Mucosa of descending colon (tissue), 3 donors: ENCODE measurements at regions not wholly inside any gene's neighbourhood (a gene's known extent, or its start where the extent isn't known, plus 50 kb on each side); places are given as distances from the start of the nearest gene placed in this dataset.

Experiments
- ATAC-seq: fragments of 200-7000 bp; cut with Tn5 transposase; one replicate; pipeline ENCODE4 v1.9.1; 2020; ENCODE audit warnings: mild to moderate bottlenecking, moderate library complexity
- DNase-seq, 3 donors: peaks; one replicate each; pipeline ENCODE4 v3.0.0-alpha.2; 2020
- H3K36me3 ChIP-seq: fragments of 200-600 bp; one replicate; pipeline ENCODE4 v1.8.0; 2021; ENCODE audit warnings: low read depth, mild to moderate bottlenecking
- H3K4me1 ChIP-seq: fragments of 200-600 bp; one replicate; pipeline ENCODE4 v1.8.0; 2021; ENCODE audit warnings: low read depth, mild to moderate bottlenecking
- H3K4me3 ChIP-seq: fragments of 200-600 bp; one replicate; pipeline ENCODE4 v1.8.0; 2021; ENCODE audit warnings: mild to moderate bottlenecking
- H3K9me3 ChIP-seq: fragments of 200-600 bp; one replicate; pipeline ENCODE4 v1.8.0; 2021; ENCODE audit warnings: mild to moderate bottlenecking
- CTCF ChIP-seq: fragments of 200-600 bp; IDR thresholded peaks from one replicate; pipeline ENCODE4 v1.8.0; 2022; ENCODE audit warnings: antibody characterized with exemption, mild to moderate bottlenecking
- intact Hi-C, 2 donors: fragments of 100-400 bp; cut with DNase I in 1 of 2; cut with micrococcal nuclease in 1 of 2; formaldehyde crosslinking; loops; one replicate each; pipeline versions ENCODE4 v1.11.0 to v1.11.1; 2022; cut with DNase I, micrococcal nuclease
- donor health status: DM: no; HTN: no; CAD: no; lungs with moderate emphysema.
- donor health status: DM: no; HTN: no; CAD: no.
- donor health status: DM: no; HTN: yes; CAD: no.

GRCh38 chr15:35298509-35298908, 213.4 kb upstream of the NANOGP8 start:
- no peaks in the 10 kb centered on the region for H3K9me3 ChIP-seq
- no peak for TF ChIP-seq CTCF
- intact Hi-C loops = no loop called here
- H3K4me1 ChIP-seq = no peaks in the 10 kb centered on the region
- H3K36me3 ChIP-seq = no peaks in the 10 kb centered on the region
- no peak overlapping the region for H3K4me3 ChIP-seq
- DNase-seq (no peak), ATAC-seq (no peak)

- H3K36me3 ChIP-seq = no peaks in the 10 kb centered on the region
- no peak overlapping the region for H3K4me3 ChIP-seq
- ATAC-seq (peak; percentile 74), DNase-seq (no peak)
- peaks cover 7% of the 10 kb centered on the region for H3K4me1 ChIP-seq
- intact Hi-C loops = no loop called here
- no peak for TF ChIP-seq CTCF
- H3K9me3 ChIP-seq = no peaks in the 10 kb centered on the region
Measured at GRCh38 chr15:35293353-35294130, 208.4 kb upstream of the NANOGP8 start.

- TF ChIP-seq CTCF = no peak
- no peak overlapping the region for H3K4me3 ChIP-seq
- intact Hi-C loops = loop anchor here in 1 of 2 donors (2.0 kb wide), 1 partner anchor 154 kb away; no protein-coding TSS in a partner anchor
- no peaks in the 10 kb centered on the region for H3K36me3 ChIP-seq
- no peaks in the 10 kb centered on the region for H3K9me3 ChIP-seq
- peaks cover 7% of the 10 kb centered on the region for H3K4me1 ChIP-seq
- DNase-seq (peak in 1 of 3 donors; percentile 32), ATAC-seq (peak; percentile 92)
Measured at GRCh38 chr15:35290301-35290721, 205.2 kb upstream of the NANOGP8 start.

- Histone ChIP-seq H3K4me3 (no peak overlapping the region), H3K4me1 (peaks cover 7% of the 10 kb centered on the region), H3K9me3 (no peaks in the 10 kb centered on the region), H3K36me3 (no peaks in the 10 kb centered on the region)
- TF ChIP-seq CTCF = peak; percentile 41
- DNase-seq (peak in 1 of 3 donors; percentile 48), ATAC-seq (peak; percentile 73)
- intact Hi-C loops = loop anchor here in 1 of 2 donors (10.0 kb wide), 1 partner anchor 156 kb away; no protein-coding TSS in a partner anchor
Measured at GRCh38 chr15:35289024-35289617, 204.0 kb upstream of the NANOGP8 start.

GRCh38 chr15:35288580-35288979, 203.5 kb upstream of the NANOGP8 start:
- DNase-seq (no peak), ATAC-seq (no peak)
- Histone ChIP-seq H3K9me3 (no peaks in the 10 kb centered on the region), H3K4me3 (no peak overlapping the region), H3K36me3 (no peaks in the 10 kb centered on the region), H3K4me1 (peaks cover 7% of the 10 kb centered on the region)
- TF ChIP-seq CTCF = no peak
- intact Hi-C loops = loop anchor here in 1 of 2 donors (10.0 kb wide), 1 partner anchor 156 kb away; no protein-coding TSS in a partner anchor
